ENCODE measurements at regions not wholly inside any gene's neighbourhood (a gene's known extent, or its start where the extent isn't known, plus 50 kb on each side); places are given as distances from the start of the nearest gene placed in this dataset.
"Not testable (repeated sequence)": the region's sequence is repeated elsewhere in the genome, so short reads cannot be mapped to it uniquely, and the experiment has no call there.

DNA sequence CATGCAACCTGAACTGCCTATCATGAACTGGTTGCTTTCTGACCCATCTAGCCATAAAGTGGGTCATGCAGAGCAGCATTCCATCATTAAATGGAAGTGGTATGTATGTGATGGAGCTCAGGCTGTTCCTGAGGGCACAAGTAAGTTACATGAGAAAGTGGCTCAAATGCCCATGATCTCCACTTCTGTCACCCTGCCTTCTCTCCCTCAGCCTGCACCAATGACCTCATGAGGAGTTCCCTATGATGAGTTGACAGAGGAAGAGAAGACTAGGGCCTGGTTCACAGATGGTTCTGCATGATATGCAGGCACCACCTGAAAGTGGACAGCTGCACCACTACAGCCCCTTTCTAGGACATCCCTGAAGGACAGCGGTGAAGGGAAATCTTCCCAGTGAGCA lies 127.7 kb upstream of the ZC3H12C start:
- DNase-seq; H3K27me3 ChIP-seq (replicated peaks in 1 of 2; ENCODE audit: control insufficient read depth in 2 of 2, extremely low read depth in 1 of 2, insufficient read depth in 2 of 2, low read length in 1 of 2); H3K4me1 ChIP-seq (ENCODE audit: control insufficient read depth in 1 of 2, extremely low read depth in 1 of 2, insufficient read depth in 2 of 2, low read length in 2 of 2); H3K36me3 Mint-ChIP-seq; H3K9me3 ChIP-seq; H3K36me3 ChIP-seq (ENCODE audit: control insufficient read depth in 2 of 2, extremely low read depth in 1 of 2, insufficient read depth in 1 of 2, low read length in 1 of 2); CTCF ChIA-PET; H3K27ac Mint-ChIP-seq; POLR2A ChIA-PET; H3K9me3 Mint-ChIP-seq; H3K27me3 Mint-ChIP-seq; ATAC-seq (replicated peaks in 1 of 4); H3K27ac ChIP-seq (ENCODE audit: low read length); H3K4me1 Mint-ChIP-seq; H3K4me3 ChIP-seq (ENCODE audit: control insufficient read depth in 1 of 2, extremely low read depth in 1 of 2, low read length in 1 of 2); H3K4me3 Mint-ChIP-seq: not testable (repeated sequence)
- 100% methylated on average over 1 of the region's 1 CpG for WGBS (ENCODE audit: insufficient coverage)

GRCh38 chr11:109965926-109966325 lies 127.3 kb upstream of the ZC3H12C start:
- H3K4me1 Mint-ChIP-seq; H3K27me3 Mint-ChIP-seq; H3K27me3 ChIP-seq (replicated peaks in 1 of 2; ENCODE audit: control insufficient read depth in 2 of 2, extremely low read depth in 1 of 2, insufficient read depth in 2 of 2, low read length in 1 of 2); H3K4me3 Mint-ChIP-seq; H3K36me3 ChIP-seq (ENCODE audit: control insufficient read depth in 2 of 2, extremely low read depth in 1 of 2, insufficient read depth in 1 of 2, low read length in 1 of 2); DNase-seq; H3K4me1 ChIP-seq (ENCODE audit: control insufficient read depth in 1 of 2, extremely low read depth in 1 of 2, insufficient read depth in 2 of 2, low read length in 2 of 2); H3K9me3 ChIP-seq; H3K9me3 Mint-ChIP-seq; H3K36me3 Mint-ChIP-seq; H3K27ac ChIP-seq (ENCODE audit: low read length); POLR2A ChIA-PET; H3K27ac Mint-ChIP-seq; H3K4me3 ChIP-seq (ENCODE audit: control insufficient read depth in 1 of 2, extremely low read depth in 1 of 2, low read length in 1 of 2); ATAC-seq (replicated peaks in 1 of 4); CTCF ChIA-PET: not testable (repeated sequence)
- WGBS (ENCODE audit: insufficient coverage) = 67% methylated on average over 1 of the region's 2 CpGs

DNA sequence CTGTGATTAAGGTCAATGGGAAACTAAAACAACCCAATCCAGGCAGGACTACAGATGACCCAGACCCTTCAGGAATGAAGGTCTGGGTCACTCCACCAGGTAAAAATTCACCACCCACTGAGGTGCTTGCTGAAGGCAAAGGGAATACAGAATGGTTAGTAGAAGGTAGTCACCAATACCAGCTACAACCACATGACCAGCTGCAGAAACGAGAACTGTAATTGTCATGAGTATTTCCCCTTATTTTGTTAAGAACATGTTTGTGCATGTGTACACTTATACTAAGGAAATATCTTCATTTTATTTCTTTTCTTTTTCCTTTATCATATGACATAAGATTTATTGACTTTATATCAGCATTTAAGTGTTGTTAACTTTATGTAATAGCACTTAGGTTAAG lies 126.1 kb upstream of the ZC3H12C start:
- H3K9me3 ChIP-seq; H3K27ac Mint-ChIP-seq; H3K36me3 ChIP-seq (ENCODE audit: control insufficient read depth in 2 of 2, extremely low read depth in 1 of 2, insufficient read depth in 1 of 2, low read length in 1 of 2); POLR2A ChIA-PET; DNase-seq; CTCF ChIA-PET; H3K4me1 Mint-ChIP-seq; ATAC-seq (replicated peaks in 1 of 4); H3K36me3 Mint-ChIP-seq; H3K27me3 Mint-ChIP-seq; H3K4me3 Mint-ChIP-seq; H3K9me3 Mint-ChIP-seq; H3K4me3 ChIP-seq (ENCODE audit: control insufficient read depth in 1 of 2, extremely low read depth in 1 of 2, low read length in 1 of 2); H3K27ac ChIP-seq (ENCODE audit: low read length); H3K27me3 ChIP-seq (replicated peaks in 1 of 2; ENCODE audit: control insufficient read depth in 2 of 2, extremely low read depth in 1 of 2, insufficient read depth in 2 of 2, low read length in 1 of 2): not testable (repeated sequence)
- WGBS (ENCODE audit: insufficient coverage) = no CpG with 5 or more reads among the region's 1 CpG
- H3K4me1 ChIP-seq (ENCODE audit: control insufficient read depth in 1 of 2, extremely low read depth in 1 of 2, insufficient read depth in 2 of 2, low read length in 2 of 2) = peaks cover 0 to 19% of the 10 kb centered on the region in 2 experiments

DNA sequence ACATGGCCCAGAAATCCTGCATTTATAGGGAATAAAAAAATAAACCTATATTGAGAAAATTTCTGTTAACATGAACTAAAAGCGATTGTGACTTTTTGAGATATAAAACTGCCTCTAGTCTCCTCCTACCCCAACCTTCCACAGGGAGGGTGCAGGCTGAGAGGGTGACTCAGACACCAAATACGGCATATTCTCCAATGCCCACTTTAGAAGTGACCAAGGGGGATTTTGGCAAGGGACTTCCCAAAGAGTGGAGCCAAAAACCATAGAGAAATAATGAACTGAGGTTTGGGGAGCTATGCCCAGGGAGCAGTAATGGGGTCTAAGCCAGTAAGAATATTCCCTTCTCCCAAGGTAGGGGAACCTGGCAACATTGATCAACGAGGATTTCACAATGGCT lies 124.9 kb upstream of the ZC3H12C start:
- H3K27me3 Mint-ChIP-seq = peaks cover 0 to 2% of the 10 kb centered on the region in 2 donors
- Histone ChIP-seq H3K36me3 (ENCODE audit: control insufficient read depth in 2 of 2, extremely low read depth in 1 of 2, insufficient read depth in 1 of 2, low read length in 1 of 2) (no peaks in the 10 kb centered on the region), H3K27ac (ENCODE audit: low read length) (no peak overlapping the region), H3K4me1 (ENCODE audit: control insufficient read depth in 1 of 2, extremely low read depth in 1 of 2, insufficient read depth in 2 of 2, low read length in 2 of 2) (peaks cover 0 to 23% of the 10 kb centered on the region in 2 experiments), H3K27me3 (replicated peaks in 1 of 2; ENCODE audit: control insufficient read depth in 2 of 2, extremely low read depth in 1 of 2, insufficient read depth in 2 of 2, low read length in 1 of 2) (no peaks in the 10 kb centered on the region), H3K4me3 (ENCODE audit: control insufficient read depth in 1 of 2, extremely low read depth in 1 of 2, low read length in 1 of 2) (no peak overlapping the region), H3K9me3 (no peaks in the 10 kb centered on the region)
- H3K9me3 Mint-ChIP-seq = no peaks in the 10 kb centered on the region
- ATAC-seq (replicated peaks in 1 of 4) = no peak
- H3K27ac Mint-ChIP-seq = no peak overlapping the region
- H3K4me1 Mint-ChIP-seq = peaks cover 6 to 10% (median 6%) of the 10 kb centered on the region in 3 donors
- no CpG with 5 or more reads among the region's 3 CpGs for WGBS (ENCODE audit: insufficient coverage)
- H3K36me3 Mint-ChIP-seq = no peaks in the 10 kb centered on the region
- no peak overlapping the region for H3K4me3 Mint-ChIP-seq
- DNase-seq = no peak
- ChIA-PET CTCF (no interaction called here), POLR2A (no interaction called here)

DNA sequence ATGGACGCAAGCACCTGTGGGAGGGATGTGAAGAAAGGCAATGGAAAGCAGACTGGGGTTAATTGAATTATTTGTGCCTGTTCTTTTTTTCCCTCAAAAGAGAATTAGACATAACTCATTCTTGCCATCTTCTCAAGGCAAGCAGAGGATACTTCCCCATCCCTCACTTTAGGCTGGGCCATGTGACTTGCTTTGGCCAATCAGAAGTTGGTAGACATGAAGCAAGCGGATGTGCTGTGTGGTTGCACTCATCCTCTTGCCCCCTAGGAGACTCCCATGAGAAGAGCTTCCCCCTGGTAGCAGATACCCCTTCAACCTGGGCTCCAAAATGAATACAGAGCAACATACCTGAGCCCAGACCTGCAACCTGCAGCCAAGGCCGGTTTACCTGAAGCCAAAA lies 124.4 kb upstream of the ZC3H12C start:
- Histone ChIP-seq H3K4me1 (ENCODE audit: control insufficient read depth in 1 of 2, extremely low read depth in 1 of 2, insufficient read depth in 2 of 2, low read length in 2 of 2) (peaks cover 0 to 23% of the 10 kb centered on the region in 2 experiments), H3K4me3 (ENCODE audit: control insufficient read depth in 1 of 2, extremely low read depth in 1 of 2, low read length in 1 of 2) (no peak overlapping the region), H3K36me3 (ENCODE audit: control insufficient read depth in 2 of 2, extremely low read depth in 1 of 2, insufficient read depth in 1 of 2, low read length in 1 of 2) (no peaks in the 10 kb centered on the region), H3K27ac (ENCODE audit: low read length) (no peak overlapping the region), H3K27me3 (replicated peaks in 1 of 2; ENCODE audit: control insufficient read depth in 2 of 2, extremely low read depth in 1 of 2, insufficient read depth in 2 of 2, low read length in 1 of 2) (no peaks in the 10 kb centered on the region), H3K9me3 (no peaks in the 10 kb centered on the region)
- ATAC-seq (replicated peaks in 1 of 4) (no peak), DNase-seq (no peak)
- Mint-ChIP-seq H3K27me3 (peaks cover 0 to 2% of the 10 kb centered on the region in 2 donors), H3K4me1 (peaks cover 6 to 10% (median 6%) of the 10 kb centered on the region in 3 donors), H3K9me3 (no peaks in the 10 kb centered on the region), H3K36me3 (no peaks in the 10 kb centered on the region), H3K4me3 (no peak overlapping the region), H3K27ac (no peak overlapping the region)
- ChIA-PET CTCF (no interaction called here), POLR2A (no interaction called here)
- WGBS (ENCODE audit: insufficient coverage) = 100% methylated on average over 1 of the region's 3 CpGs

DNA sequence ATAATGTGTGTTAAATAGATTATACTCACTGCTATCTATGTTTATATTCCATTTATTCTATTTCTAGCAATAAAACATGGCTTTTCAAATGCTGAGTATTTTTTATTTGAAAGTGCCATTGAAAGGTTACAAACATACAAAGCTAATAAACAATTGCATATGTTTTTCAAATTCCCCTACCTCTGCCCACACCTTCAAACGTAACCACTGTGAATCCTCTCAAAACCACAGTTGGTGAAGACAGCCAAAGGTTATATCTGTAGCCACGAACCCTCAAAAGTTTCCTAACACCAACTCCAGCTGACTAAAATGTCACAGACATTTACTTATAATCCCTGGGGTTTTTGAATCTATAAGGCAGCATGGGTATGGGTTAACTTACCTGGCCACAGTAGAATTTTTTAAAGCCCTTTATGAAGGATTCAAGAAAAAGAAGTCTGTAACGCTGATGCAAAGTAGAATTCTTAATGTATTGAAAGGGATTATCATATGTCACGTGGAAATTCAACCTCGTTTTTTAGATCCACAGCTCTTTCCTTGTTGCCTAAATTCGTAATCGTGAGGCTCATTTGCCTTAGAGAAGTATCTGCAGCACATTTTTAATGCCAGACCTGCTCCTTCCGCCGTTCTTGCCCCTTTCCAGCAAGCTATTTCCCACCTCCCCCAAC lies 122.5 kb upstream of the ZC3H12C start:
- ATAC-seq (replicated peaks in 1 of 4) = no peak
- Histone ChIP-seq H3K4me1 (ENCODE audit: control insufficient read depth in 1 of 2, extremely low read depth in 1 of 2, insufficient read depth in 2 of 2, low read length in 2 of 2) (peaks cover 0 to 23% of the 10 kb centered on the region in 2 experiments), H3K9me3 (no peaks in the 10 kb centered on the region), H3K4me3 (ENCODE audit: control insufficient read depth in 1 of 2, extremely low read depth in 1 of 2, low read length in 1 of 2) (no peak overlapping the region), H3K36me3 (ENCODE audit: control insufficient read depth in 2 of 2, extremely low read depth in 1 of 2, insufficient read depth in 1 of 2, low read length in 1 of 2) (no peaks in the 10 kb centered on the region), H3K27ac (ENCODE audit: low read length) (no peak overlapping the region), H3K27me3 (replicated peaks in 1 of 2; ENCODE audit: control insufficient read depth in 2 of 2, extremely low read depth in 1 of 2, insufficient read depth in 2 of 2, low read length in 1 of 2) (no peaks in the 10 kb centered on the region)
- Mint-ChIP-seq H3K9me3 (no peaks in the 10 kb centered on the region), H3K27me3 (peaks cover 0 to 6% of the 10 kb centered on the region in 2 donors), H3K36me3 (no peaks in the 10 kb centered on the region), H3K4me3 (no peak overlapping the region), H3K4me1 (peaks cover 6 to 10% (median 6%) of the 10 kb centered on the region in 3 donors), H3K27ac (no peak overlapping the region)
- CTCF ChIA-PET = no interaction called here
- POLR2A ChIA-PET = interaction anchor here in 1 of 2 donors (0.6 kb wide), 1 partner anchor 16 kb away, joined by 4 read pairs; no protein-coding TSS in a partner anchor
- 50% methylated on average over 4 of the region's 9 CpGs for WGBS (ENCODE audit: insufficient coverage)
- DNase-seq = no peak

DNA sequence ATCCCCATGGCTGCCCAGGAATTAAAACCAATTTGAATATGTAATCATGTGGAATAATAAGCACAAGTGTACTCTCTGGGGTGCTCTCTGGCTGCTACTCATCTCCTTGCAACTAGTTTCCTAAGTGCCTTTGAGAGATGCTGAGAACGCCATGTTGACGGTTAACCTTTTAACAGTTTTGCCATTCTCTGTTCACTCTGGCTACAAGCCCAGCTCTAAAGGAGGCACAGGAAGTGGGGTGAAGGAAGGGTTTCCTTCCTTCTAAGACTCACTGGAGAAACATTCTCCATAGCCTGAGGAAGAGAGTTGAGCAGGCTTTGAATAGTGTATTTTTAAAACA lies 122.0 kb upstream of the ZC3H12C start:
- Mint-ChIP-seq H3K4me1 (peaks cover 6 to 10% (median 6%) of the 10 kb centered on the region in 3 donors), H3K4me3 (no peak overlapping the region), H3K27me3 (peaks cover 0 to 6% of the 10 kb centered on the region in 2 donors), H3K27ac (no peak overlapping the region), H3K36me3 (no peaks in the 10 kb centered on the region), H3K9me3 (no peaks in the 10 kb centered on the region)
- H3K9me3 ChIP-seq = no peaks in the 10 kb centered on the region
- DNase-seq (no peak), ATAC-seq (replicated peaks in 1 of 4) (no peak)
- no peak overlapping the region for H3K27ac ChIP-seq (ENCODE audit: low read length)
- POLR2A ChIA-PET = no interaction called here
- H3K27me3 ChIP-seq (replicated peaks in 1 of 2; ENCODE audit: control insufficient read depth in 2 of 2, extremely low read depth in 1 of 2, insufficient read depth in 2 of 2, low read length in 1 of 2) = no peaks in the 10 kb centered on the region
- H3K4me1 ChIP-seq (ENCODE audit: control insufficient read depth in 1 of 2, extremely low read depth in 1 of 2, insufficient read depth in 2 of 2, low read length in 2 of 2) = peaks cover 0 to 23% of the 10 kb centered on the region in 2 experiments
- H3K36me3 ChIP-seq (ENCODE audit: control insufficient read depth in 2 of 2, extremely low read depth in 1 of 2, insufficient read depth in 1 of 2, low read length in 1 of 2) = no peaks in the 10 kb centered on the region
- WGBS (ENCODE audit: insufficient coverage) = no CpG with 5 or more reads among the region's 2 CpGs
- H3K4me3 ChIP-seq (ENCODE audit: control insufficient read depth in 1 of 2, extremely low read depth in 1 of 2, low read length in 1 of 2) = no peak overlapping the region
- CTCF ChIA-PET = no interaction called here

Data from T-cell (primary cell).